T-helper 2 cell treated with Interferon-gamma antibody and Interleukin-4, amounts not matched to agents 5 μg/mL and 100 μg/mL, for 36 hours (primary cell): ENCODE measurements at regions not wholly inside any gene's neighbourhood (a gene's known extent, or its start where the extent isn't known, plus 50 kb on each side); places are given as distances from the start of the nearest gene placed in this dataset.

Experiments
- DNase-seq: peaks from one replicate; pipeline ENCODE4 v3.0.0; 2021; ENCODE audit warnings: low spot score
- H3K27ac Mint-ChIP-seq: one replicate; pipeline ENCODE4 v1.8.0; 2021; ENCODE audit warnings: mild to moderate bottlenecking, mixed read lengths
- H3K27me3 Mint-ChIP-seq: one replicate; pipeline ENCODE4 v1.8.0; 2021; ENCODE audit warnings: low read depth, mixed read lengths
- H3K36me3 Mint-ChIP-seq: one replicate; pipeline ENCODE4 v1.8.0; 2021; ENCODE audit warnings: low read depth, mixed read lengths
- H3K4me1 Mint-ChIP-seq: one replicate; pipeline ENCODE4 v1.8.0; 2021; ENCODE audit warnings: low read depth, mixed read lengths
- H3K4me3 Mint-ChIP-seq: one replicate; pipeline ENCODE4 v1.8.0; 2022; ENCODE audit warnings: mild to moderate bottlenecking, moderate library complexity, mixed read lengths
- H3K9me3 Mint-ChIP-seq: one replicate; pipeline ENCODE4 v1.8.0; 2021; ENCODE audit warnings: mixed read lengths

DNA sequence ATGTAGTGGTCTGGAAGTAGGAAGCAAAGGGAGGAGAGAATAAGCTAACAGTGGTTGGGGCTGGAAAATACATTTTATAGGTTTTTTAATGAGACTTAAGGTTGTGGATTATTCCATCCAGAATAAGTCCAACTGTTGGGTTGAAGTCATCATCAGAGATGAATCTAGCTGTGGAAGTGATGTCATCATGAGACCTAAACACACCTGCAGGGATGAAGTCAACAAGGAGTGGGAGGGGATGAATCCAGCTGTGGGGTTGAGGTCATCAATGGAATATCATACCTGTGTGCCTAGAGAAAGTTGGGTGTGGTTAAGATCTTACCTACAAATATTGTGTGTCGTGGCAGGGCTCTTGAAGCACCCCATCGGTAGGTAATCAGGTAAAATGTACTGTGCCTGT, 730.7 kb downstream of the RFPL4B start:
- Mint-ChIP-seq H3K27me3 (no peaks in the 10 kb centered on the region), H3K4me1 (no peaks in the 10 kb centered on the region)

DNA sequence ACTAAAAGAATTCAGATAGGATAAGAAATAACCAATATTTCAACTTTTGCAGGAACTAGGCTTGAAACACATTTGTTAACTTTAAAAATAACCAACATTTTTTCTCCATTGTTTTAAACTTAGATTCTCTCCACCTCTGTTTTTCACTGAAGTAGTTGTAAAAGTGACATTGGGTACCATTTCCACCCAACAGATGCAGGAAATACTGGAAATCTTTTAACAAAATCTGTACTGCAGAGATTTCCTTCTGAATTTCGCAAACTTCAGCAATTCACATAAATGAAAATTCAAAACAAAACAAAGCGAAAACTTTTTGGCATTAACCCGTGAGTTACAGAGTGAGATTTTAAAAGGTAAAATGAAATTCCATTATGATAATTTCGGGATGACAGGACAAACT, 731.7 kb downstream of the RFPL4B start:
- Mint-ChIP-seq H3K36me3 (no peaks in the 10 kb centered on the region), H3K4me3 (no peak overlapping the region), H3K27ac (no peak overlapping the region), H3K27me3 (no peaks in the 10 kb centered on the region), H3K9me3 (no peaks in the 10 kb centered on the region), H3K4me1 (no peaks in the 10 kb centered on the region)
- DNase-seq, result no peak

More for the DNA sequence above, 730.7 kb downstream of the RFPL4B start:
- Mint-ChIP-seq H3K4me3 (no peak overlapping the region), H3K27ac (no peak overlapping the region), H3K36me3 (no peaks in the 10 kb centered on the region), H3K9me3 (no peaks in the 10 kb centered on the region)
- DNase-seq, result no peak

DNA sequence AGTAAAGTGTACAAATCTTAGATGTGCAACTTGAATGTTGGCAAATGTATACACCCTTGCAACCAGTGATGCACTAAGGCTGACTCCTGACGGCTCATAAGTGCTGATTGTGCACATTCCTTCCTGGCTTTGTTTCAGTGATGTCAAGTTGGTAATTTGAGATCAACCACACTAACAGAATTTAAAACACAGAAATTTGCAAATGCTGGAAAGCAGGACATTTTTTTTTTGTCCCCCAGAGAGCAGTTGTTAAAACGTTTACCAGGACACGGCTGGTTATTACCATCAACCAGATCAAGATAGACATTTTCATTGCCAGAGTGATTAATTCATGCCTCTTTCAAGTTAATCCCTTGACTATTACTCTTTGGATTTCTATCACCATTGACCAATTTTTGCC, 735.6 kb downstream of the RFPL4B start:
- Mint-ChIP-seq H3K27ac (no peak overlapping the region), H3K4me1 (no peaks in the 10 kb centered on the region), H3K9me3 (no peaks in the 10 kb centered on the region), H3K36me3 (no peaks in the 10 kb centered on the region), H3K27me3 (no peaks in the 10 kb centered on the region), H3K4me3 (no peak overlapping the region)
- no peak for DNase-seq

DNA sequence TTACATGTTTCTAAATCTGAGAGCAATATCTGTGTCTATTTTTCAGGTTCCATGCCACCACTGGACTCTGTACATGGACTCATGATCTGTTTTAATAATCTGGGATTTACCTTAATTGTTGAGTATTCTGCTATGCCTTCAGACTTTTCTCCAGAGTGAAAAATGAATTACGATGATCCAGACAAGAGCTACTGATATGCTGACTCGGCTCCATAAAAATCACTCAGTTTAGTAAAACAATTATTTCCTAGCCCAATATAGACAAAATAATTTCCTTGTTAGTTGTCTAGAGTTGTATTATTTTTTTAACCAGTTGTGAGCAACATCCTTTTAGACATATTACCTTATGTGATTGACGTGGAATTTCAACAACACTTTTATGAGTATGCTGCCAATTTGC, 736.8 kb downstream of the RFPL4B start:
- no peaks in the 10 kb centered on the region for H3K27me3 Mint-ChIP-seq
- DNase-seq, result no peak
- H3K4me3 Mint-ChIP-seq, result no peak overlapping the region
- H3K9me3 Mint-ChIP-seq, result no peaks in the 10 kb centered on the region
- H3K4me1 Mint-ChIP-seq, result no peaks in the 10 kb centered on the region
- H3K36me3 Mint-ChIP-seq, result no peaks in the 10 kb centered on the region
- H3K27ac Mint-ChIP-seq, result no peak overlapping the region

DNA sequence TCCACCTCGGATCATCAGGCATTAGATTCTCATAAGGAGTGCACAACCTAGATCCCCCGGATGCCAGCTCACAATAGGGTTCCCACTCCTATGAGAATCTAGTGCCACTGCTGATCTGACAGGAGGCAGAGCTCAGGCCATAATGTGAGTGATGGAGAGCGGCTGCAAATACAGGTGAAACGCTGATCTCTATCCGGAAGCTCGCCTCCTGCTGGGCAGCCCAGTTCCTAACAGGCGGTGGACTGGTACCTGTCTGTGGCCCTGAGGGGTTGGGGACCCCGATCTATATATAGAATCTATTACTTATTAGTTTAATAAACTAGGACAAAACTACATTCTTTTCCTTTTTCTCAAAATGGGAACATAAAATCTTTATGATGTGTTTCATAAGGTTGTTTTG, 741.9 kb downstream of the RFPL4B start:
- H3K4me1 Mint-ChIP-seq, result no peaks in the 10 kb centered on the region
- no peak for DNase-seq
- H3K27me3 Mint-ChIP-seq, result no peaks in the 10 kb centered on the region
- no peaks in the 10 kb centered on the region for H3K36me3 Mint-ChIP-seq
- H3K27ac Mint-ChIP-seq, result no peak overlapping the region
- H3K4me3 Mint-ChIP-seq, result no peak overlapping the region
- no peaks in the 10 kb centered on the region for H3K9me3 Mint-ChIP-seq

DNA sequence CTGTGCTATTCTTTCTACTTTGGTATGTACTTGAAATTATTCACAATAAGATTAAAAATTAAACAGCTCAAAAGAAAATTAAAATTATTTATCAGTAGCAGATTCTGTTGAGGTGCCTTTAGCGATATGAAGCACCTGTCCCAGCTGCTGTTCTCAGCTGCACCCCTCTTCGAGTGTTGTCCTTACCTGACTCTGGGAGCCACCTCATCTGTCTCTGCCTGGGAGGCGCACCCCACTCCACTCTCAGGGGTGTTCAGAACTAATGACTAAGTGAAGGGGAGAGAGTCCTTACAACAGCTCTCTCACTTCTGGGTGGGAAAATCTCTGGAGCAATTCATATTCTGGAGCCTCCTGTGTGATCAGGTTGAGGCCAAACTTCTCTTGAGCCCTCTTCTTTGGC, 745.7 kb downstream of the RFPL4B start:
- H3K27ac Mint-ChIP-seq, result no peak overlapping the region

DNA sequence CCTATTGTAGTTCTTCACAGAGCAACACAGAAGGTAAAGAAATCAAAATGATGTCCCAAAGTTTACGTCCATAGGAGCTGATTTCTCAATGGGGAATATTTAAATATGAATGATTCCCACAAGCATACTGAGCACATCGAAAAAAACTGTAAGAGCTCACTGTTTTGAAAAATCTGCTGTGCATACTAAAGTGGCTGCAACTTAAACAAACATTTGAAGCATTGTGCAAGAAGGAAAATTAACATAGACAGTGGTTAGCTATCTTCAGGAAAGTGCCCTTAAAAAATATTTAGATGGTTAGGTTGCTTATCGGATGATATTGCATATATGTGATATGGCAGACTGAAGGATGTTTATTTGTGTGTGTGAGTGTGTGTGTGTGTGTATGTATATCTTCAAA, 747.6 kb downstream of the RFPL4B start:
- H3K4me1 Mint-ChIP-seq, result no peaks in the 10 kb centered on the region
- H3K27ac Mint-ChIP-seq, result no peak overlapping the region
- no peaks in the 10 kb centered on the region for H3K9me3 Mint-ChIP-seq
- no peaks in the 10 kb centered on the region for H3K27me3 Mint-ChIP-seq
- no peak for DNase-seq
- H3K4me3 Mint-ChIP-seq, result no peak overlapping the region
- H3K36me3 Mint-ChIP-seq, result no peaks in the 10 kb centered on the region

More for the DNA sequence above, 745.7 kb downstream of the RFPL4B start:
- no peak for DNase-seq
- H3K9me3 Mint-ChIP-seq, result no peaks in the 10 kb centered on the region
- no peaks in the 10 kb centered on the region for H3K4me1 Mint-ChIP-seq
- H3K4me3 Mint-ChIP-seq, result no peak overlapping the region
- no peaks in the 10 kb centered on the region for H3K36me3 Mint-ChIP-seq
- no peaks in the 10 kb centered on the region for H3K27me3 Mint-ChIP-seq

DNA sequence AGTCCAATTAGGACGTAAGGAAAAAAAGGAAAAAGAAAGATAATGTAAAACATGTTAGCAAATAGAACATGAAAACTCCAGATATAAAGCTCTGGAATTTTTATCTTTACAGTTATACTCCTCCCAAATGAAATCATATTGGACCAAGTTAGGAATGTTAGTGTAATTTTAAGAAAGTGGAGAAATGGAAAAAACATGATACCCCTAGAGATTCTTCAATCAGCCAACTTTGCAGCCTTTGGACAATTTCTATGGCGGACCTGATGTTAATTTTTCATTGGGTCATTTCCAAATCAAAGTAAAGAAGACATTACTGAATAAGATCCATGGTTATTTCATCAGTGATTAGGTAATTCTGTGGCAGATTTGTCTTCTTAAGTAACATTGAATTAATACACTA, 748.7 kb downstream of the RFPL4B start:
- no peaks in the 10 kb centered on the region for H3K9me3 Mint-ChIP-seq
- H3K4me1 Mint-ChIP-seq, result no peaks in the 10 kb centered on the region
- H3K27me3 Mint-ChIP-seq, result no peaks in the 10 kb centered on the region
- no peak overlapping the region for H3K27ac Mint-ChIP-seq
- H3K4me3 Mint-ChIP-seq, result no peak overlapping the region
- no peaks in the 10 kb centered on the region for H3K36me3 Mint-ChIP-seq
- DNase-seq, result no peak

DNA sequence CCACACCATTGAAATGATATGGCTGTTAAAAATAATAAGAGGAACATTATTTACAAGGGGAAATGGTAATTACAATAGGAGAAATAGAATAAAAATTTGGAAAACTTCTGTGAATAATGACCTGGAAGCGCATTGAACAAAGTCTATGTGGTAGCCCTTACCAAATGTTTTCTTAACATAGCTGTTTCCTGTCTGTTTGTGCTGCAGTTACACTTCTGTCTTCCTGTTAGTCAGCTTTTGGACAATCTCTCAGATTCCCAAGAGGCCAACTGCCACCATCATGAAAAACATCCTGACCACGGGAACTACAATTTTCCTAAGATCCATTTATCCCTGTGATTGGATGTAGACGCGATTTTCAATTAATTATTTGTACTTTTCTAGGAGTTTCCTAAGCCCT, 754.4 kb upstream of the MARCKS start:
- Mint-ChIP-seq H3K27me3 (no peaks in the 10 kb centered on the region), H3K9me3 (no peaks in the 10 kb centered on the region), H3K4me3 (no peak overlapping the region), H3K36me3 (no peaks in the 10 kb centered on the region), H3K4me1 (no peaks in the 10 kb centered on the region), H3K27ac (no peak overlapping the region)
- no peak for DNase-seq

DNA sequence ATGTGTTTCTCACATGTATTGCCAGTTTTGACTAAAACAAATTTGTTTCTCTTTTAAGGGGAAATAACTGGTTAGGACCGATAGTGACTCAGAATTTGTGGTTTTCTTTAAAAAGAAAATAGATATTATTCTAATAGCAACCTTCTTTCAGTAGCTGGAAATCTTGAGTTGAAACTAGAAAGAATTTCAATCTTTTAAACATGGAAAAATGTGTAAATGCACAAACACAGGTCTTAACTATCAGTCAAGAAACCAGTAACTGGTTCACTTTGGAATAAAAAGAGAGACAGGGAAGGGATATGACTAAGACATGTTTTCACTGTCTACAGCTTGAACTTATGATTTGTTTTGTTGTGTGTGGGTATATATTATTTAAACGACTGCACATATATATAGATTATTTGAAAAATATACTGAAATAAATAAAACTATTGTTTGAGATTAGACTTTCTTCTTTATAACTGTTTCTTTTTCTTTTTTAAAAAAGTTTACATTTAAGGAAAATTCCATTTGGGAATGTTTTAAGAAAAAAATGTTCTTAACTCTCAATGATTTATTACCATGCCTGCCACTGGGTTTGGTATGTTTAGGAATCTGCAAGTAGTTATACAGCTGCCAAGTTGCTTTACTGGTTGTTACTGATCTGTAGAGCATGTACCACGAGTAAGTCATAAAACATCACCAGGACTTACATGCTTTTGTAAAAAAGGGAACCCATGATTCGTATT, 753.3 kb upstream of the MARCKS start:
- H3K4me3 Mint-ChIP-seq, result no peak overlapping the region
- H3K36me3 Mint-ChIP-seq, result no peaks in the 10 kb centered on the region
- H3K27ac Mint-ChIP-seq, result no peak overlapping the region
- no peaks in the 10 kb centered on the region for H3K9me3 Mint-ChIP-seq
- DNase-seq, result no peak
- no peaks in the 10 kb centered on the region for H3K27me3 Mint-ChIP-seq
- no peaks in the 10 kb centered on the region for H3K4me1 Mint-ChIP-seq

DNA sequence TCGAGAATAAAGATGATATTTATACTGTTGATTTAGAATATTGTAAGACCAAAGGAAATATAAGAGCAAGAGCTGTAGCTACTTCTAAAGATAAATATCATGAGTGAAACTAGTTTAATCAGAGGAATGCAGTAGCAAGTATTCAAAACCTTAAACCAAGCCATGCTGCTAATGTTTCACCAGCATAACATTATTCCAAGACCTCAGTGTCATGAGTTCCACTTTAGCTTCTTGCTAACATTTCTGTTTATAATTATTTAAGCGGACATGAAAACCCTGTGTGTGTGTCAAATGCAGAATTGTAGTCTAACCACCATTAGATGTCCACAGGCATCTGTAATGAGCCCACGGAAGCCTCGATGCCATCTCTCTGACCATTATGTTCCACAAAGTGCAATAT, 752.6 kb upstream of the MARCKS start:
- Mint-ChIP-seq H3K4me3 (no peak overlapping the region), H3K27me3 (no peaks in the 10 kb centered on the region), H3K27ac (no peak overlapping the region), H3K9me3 (no peaks in the 10 kb centered on the region), H3K4me1 (no peaks in the 10 kb centered on the region), H3K36me3 (no peaks in the 10 kb centered on the region)
- no peak for DNase-seq

DNA sequence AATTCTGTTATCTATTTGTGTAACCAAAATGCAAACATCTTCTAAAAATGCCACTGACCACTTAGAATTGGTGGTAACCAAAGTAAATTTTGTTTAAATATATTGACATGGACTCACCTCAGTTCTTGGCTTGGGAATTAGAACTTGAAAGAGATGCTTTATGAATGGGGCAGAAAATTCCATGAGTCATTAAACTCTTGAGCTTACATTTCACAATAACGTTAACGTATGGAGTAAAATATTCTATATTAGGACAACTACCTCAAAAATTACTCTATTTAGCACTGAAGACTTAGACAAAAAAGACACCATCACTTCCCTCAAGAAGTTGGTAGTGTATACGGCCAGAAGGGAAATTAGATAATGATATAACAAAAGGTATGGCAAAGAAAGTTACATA, 752.2 kb upstream of the MARCKS start:
- no peaks in the 10 kb centered on the region for H3K27me3 Mint-ChIP-seq
- no peak for DNase-seq
- H3K9me3 Mint-ChIP-seq, result no peaks in the 10 kb centered on the region
- H3K4me3 Mint-ChIP-seq, result no peak overlapping the region
- no peaks in the 10 kb centered on the region for H3K36me3 Mint-ChIP-seq
- no peak overlapping the region for H3K27ac Mint-ChIP-seq
- H3K4me1 Mint-ChIP-seq, result no peaks in the 10 kb centered on the region

DNA sequence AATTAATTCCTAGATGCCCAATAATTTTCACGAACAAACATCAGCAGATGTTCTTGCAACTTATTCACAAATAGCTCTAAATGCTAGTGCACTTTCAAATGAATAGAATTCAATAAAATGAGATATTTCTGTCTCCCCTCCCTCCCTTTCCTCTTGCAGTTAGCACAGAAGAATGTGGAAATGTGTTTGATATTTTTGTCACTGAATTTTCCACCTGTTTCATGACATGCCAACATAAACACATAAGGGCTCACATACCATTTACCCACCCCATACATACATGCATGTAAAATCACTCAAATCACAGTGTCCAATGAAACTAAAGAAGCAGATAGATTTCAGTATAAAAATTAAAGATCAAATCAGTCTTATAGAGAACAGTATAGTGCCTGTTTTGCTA, 746.9 kb upstream of the MARCKS start:
- no peaks in the 10 kb centered on the region for H3K27me3 Mint-ChIP-seq
- H3K36me3 Mint-ChIP-seq, result no peaks in the 10 kb centered on the region
- H3K27ac Mint-ChIP-seq, result no peak overlapping the region
- no peaks in the 10 kb centered on the region for H3K4me1 Mint-ChIP-seq
- peaks cover 9% of the 10 kb centered on the region for H3K9me3 Mint-ChIP-seq
- DNase-seq, result no peak
- no peak overlapping the region for H3K4me3 Mint-ChIP-seq

DNA sequence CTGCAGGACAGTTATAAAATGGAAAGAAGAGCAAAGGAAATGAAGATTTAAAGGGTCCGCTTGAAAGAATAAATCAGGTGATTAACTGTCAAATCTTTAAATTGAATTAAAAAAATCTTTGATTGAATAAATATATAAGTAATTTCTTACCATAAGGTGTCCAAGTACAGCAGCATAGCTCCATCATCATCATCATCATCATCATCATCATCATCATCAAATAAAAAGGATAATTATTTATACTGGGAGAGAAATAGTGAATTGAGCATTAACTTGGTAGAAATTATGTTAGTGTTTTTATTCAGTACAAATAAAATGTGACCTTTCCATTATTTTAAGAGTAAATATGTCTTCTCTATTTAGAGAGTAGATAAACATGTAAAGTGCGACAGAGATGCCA, 745.6 kb upstream of the MARCKS start:
- Mint-ChIP-seq H3K27ac (no peak overlapping the region), H3K9me3 (peaks cover 9% of the 10 kb centered on the region), H3K27me3 (no peaks in the 10 kb centered on the region), H3K4me1 (no peaks in the 10 kb centered on the region), H3K36me3 (no peaks in the 10 kb centered on the region), H3K4me3 (no peak overlapping the region)
- DNase-seq, result no peak

DNA sequence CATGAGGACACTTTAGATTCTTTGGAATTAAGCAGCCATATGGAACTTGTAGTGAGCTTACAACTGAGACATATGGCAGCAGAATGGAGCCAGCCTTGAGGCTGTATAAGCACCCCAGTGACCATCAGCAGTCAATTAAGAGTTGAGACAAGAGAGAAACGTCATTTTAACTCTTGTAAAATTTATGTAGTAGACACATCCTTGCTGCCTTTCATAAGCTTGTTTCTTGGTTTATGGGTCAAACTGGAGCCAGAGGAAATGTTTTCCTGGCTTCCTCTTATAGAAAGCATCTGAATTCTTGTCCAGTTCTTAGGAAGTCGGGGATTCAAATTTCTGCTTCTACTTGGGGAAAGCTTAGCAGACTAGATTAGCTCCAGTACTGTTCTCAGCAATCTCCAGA, 745.1 kb upstream of the MARCKS start:
- Mint-ChIP-seq H3K4me1 (no peaks in the 10 kb centered on the region), H3K27me3 (no peaks in the 10 kb centered on the region), H3K4me3 (no peak overlapping the region), H3K36me3 (no peaks in the 10 kb centered on the region), H3K27ac (no peak overlapping the region), H3K9me3 (peaks cover 9% of the 10 kb centered on the region)
- DNase-seq, result no peak
